Inferior parietal cortex (tissue), 1 donor: ENCODE measurements at regions not wholly inside any gene's neighbourhood (a gene's known extent, or its start where the extent isn't known, plus 50 kb on each side); places are given as distances from the start of the nearest gene placed in this dataset.

Experiments
- DNase-seq: peaks from one replicate; pipeline ENCODE4 v3.0.0-alpha.2; 2016; ENCODE audit errors: extremely low spot score

DNA sequence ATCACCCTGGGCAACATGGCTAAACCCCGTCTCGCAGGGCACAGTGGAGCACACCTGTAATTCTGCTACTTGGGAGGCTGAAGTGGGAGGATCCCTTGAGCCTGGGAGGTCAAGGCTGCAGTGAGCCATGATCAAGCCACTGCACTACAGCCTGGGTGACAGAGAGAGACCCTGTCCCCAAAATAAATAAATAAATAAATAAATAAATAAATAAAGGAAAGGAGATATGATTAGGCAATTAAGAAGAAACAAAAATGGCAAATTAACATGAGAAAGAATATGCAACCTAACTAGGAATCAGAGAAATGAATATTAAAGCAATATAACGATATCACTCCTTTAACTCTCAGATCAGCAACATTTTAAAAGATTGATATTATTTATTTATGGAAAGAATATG lies 92.3 kb downstream of the C1D start:
- no peak for DNase-seq

- peak; percentile 43 for DNase-seq
These were observed 88.0 kb downstream of the C1D start for GRCh38 chr2:67974559-67975430.

- DNase-seq: no peak
These were observed 85.3 kb downstream of the C1D start for GRCh38 chr2:67977464-67977863.

- no peak for DNase-seq
These were observed 79.8 kb downstream of the C1D start for GRCh38 chr2:67982956-67983355.

DNA sequence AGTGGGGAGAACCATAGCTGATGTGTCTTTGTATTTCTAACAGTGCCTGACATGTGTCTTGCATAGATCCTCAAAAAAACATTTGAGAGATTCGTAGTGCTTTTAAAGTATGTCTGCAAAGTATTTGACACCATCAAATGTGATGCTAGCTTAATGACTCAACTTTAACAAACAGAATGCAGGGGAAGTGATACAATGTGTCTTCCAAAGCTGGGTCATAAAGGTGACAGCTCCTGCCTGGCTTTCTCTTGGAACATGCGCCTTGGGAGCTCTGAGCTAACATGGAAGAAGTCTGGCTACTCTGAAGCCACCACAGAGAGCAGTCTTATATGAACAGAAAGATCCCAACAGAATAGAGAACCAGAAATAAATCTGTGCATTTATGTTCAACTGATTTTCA lies 78.2 kb downstream of the C1D start:
- no peak for DNase-seq

DNA sequence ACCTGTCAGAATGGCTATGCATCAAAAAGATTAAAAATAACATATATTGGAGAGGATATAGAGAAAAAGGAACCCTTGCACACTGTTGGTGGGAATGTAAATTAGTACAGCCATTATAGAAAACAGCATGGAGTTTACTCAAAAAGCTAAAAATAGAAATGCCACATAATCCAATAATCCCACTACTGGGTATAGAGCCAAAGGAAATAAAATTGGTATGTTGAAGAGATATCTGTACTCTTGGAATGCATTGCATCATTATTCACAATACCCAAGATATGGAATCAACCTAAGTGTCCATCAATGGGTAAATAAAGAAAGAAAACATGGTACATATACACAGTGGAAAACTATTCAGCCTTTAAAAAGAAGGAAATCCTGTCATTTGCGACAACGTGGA lies 77.2 kb downstream of the C1D start:
- no peak for DNase-seq

DNA sequence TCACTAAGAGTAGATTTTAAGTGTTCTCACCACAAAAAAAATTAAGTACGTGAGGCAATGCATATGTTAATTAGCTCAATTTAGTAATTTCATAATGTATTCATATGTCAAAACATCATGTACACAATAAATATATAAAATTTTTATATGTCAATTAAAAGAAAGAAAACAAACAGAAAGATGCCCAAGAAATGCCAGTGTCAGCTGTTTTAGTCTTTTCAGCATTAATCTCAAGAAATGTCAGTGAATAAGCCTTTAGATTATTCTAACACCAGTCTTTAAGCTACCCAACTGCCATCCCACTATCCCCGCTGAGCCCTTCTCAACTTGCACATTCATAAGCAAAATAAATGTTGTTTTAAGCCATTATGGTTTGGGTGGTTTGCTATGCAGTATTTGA lies 76.5 kb downstream of the C1D start:
- no peak for DNase-seq
